ENCODE measurements at regions not wholly inside any gene's neighbourhood (a gene's known extent, or its start where the extent isn't known, plus 50 kb on each side); places are given as distances from the start of the nearest gene placed in this dataset.
"Not testable (repeated sequence)": the region's sequence is repeated elsewhere in the genome, so short reads cannot be mapped to it uniquely, and the experiment has no call there.

DNA sequence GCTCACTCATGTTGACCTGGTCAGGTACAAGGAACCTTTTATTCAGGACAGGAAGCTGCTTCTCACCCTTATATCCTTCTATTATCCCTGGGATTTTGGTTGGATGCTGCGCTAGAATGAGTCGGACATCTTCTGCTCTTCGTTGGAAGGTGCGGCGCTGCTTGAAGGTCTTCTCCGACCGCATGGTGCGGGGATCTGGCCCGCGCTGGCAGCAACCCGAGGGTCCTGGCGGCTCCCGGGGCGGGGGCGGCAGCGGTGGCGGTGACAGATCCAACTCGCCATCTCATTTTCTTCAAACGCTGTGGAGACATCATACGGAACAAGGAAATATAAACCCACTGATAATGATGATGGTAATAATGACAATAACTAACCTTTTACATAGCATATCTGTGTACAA lies 126.3 kb downstream of the ATXN7L3B start:
- H3K4me3 Mint-ChIP-seq (ENCODE audit: low read depth, unreplicated experiment), result no peak overlapping the region
- no peaks in the 10 kb centered on the region for H3K36me3 Mint-ChIP-seq (ENCODE audit: insufficient read depth, unreplicated experiment)
- intact Hi-C loops (cut with micrococcal nuclease; ENCODE audit: unreplicated experiment), result no loop called here
- TF ChIP-seq, protein P1, sequence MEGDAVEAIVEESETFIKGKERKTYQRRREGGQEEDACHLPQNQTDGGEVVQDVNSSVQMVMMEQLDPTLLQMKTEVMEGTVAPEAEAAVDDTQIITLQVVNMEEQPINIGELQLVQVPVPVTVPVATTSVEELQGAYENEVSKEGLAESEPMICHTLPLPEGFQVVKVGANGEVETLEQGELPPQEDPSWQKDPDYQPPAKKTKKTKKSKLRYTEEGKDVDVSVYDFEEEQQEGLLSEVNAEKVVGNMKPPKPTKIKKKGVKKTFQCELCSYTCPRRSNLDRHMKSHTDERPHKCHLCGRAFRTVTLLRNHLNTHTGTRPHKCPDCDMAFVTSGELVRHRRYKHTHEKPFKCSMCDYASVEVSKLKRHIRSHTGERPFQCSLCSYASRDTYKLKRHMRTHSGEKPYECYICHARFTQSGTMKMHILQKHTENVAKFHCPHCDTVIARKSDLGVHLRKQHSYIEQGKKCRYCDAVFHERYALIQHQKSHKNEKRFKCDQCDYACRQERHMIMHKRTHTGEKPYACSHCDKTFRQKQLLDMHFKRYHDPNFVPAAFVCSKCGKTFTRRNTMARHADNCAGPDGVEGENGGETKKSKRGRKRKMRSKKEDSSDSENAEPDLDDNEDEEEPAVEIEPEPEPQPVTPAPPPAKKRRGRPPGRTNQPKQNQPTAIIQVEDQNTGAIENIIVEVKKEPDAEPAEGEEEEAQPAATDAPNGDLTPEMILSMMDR (IDR thresholded peaks at IDR 0.05; ENCODE audit: unreplicated experiment), result no peak
- H3K9me3 Mint-ChIP-seq (ENCODE audit: low read depth, unreplicated experiment), result no peaks in the 10 kb centered on the region
- no TSS peak for BruUV-seq (replicated peaks)
- H3K27me3 Mint-ChIP-seq (ENCODE audit: unreplicated experiment), result no peaks in the 10 kb centered on the region
- H3K27ac Mint-ChIP-seq (ENCODE audit: unreplicated experiment), result no peak overlapping the region
- CTCF ChIA-PET, result no interaction called here
- no peak for DNase-seq
- H3K4me1 Mint-ChIP-seq (ENCODE audit: low read depth, unreplicated experiment), result no peaks in the 10 kb centered on the region

DNA sequence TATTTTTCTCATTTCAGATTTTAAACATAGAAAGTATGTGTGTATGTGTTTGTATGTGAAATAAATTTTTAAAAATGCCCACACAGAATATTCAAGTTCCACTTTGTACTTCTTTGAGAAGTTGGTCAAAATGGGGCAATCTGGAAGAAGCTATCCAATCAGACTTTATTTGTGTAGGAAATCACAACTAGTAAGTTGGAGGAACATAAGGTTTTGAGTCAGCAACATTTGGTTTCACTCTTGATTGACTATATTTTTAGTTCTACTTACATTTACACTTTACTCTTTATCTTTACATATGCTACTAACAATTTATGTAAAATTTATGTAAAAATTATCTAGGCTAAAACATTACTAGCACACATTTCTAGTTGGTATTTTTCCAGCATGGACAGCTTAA lies 128.1 kb downstream of the ATXN7L3B start:
- H3K4me3 Mint-ChIP-seq (ENCODE audit: low read depth, unreplicated experiment), result no peak overlapping the region
- no peaks in the 10 kb centered on the region for H3K9me3 Mint-ChIP-seq (ENCODE audit: low read depth, unreplicated experiment)
- no peaks in the 10 kb centered on the region for H3K27me3 Mint-ChIP-seq (ENCODE audit: unreplicated experiment)
- TF ChIP-seq, protein P1 (IDR thresholded peaks at IDR 0.05; ENCODE audit: unreplicated experiment), result no peak
- intact Hi-C loops (cut with micrococcal nuclease; ENCODE audit: unreplicated experiment), result no loop called here
- DNase-seq, result no peak
- CTCF ChIA-PET, result no interaction called here
- no TSS peak for BruUV-seq (replicated peaks)
- no peaks in the 10 kb centered on the region for H3K36me3 Mint-ChIP-seq (ENCODE audit: insufficient read depth, unreplicated experiment)
- H3K4me1 Mint-ChIP-seq (ENCODE audit: low read depth, unreplicated experiment), result no peaks in the 10 kb centered on the region
- no peak overlapping the region for H3K27ac Mint-ChIP-seq (ENCODE audit: unreplicated experiment)

- H3K36me3 Mint-ChIP-seq (ENCODE audit: insufficient read depth, unreplicated experiment), result no peaks in the 10 kb centered on the region
- H3K27me3 Mint-ChIP-seq (ENCODE audit: unreplicated experiment), result no peaks in the 10 kb centered on the region
- no peak overlapping the region for H3K4me3 Mint-ChIP-seq (ENCODE audit: low read depth, unreplicated experiment)
- H3K27ac Mint-ChIP-seq (ENCODE audit: unreplicated experiment), result no peak overlapping the region
- no peaks in the 10 kb centered on the region for H3K9me3 Mint-ChIP-seq (ENCODE audit: low read depth, unreplicated experiment)
- CTCF ChIA-PET, result no interaction called here
- no peaks in the 10 kb centered on the region for H3K4me1 Mint-ChIP-seq (ENCODE audit: low read depth, unreplicated experiment)
- no peak for DNase-seq
- BruUV-seq (replicated peaks), result no TSS peak
- TF ChIP-seq, protein P1 (IDR thresholded peaks at IDR 0.05; ENCODE audit: unreplicated experiment), result no peak
- intact Hi-C loops (cut with micrococcal nuclease; ENCODE audit: unreplicated experiment), result no loop called here
Measured at GRCh38 chr12:74671421-74671820, 133.8 kb downstream of the ATXN7L3B start.

DNA sequence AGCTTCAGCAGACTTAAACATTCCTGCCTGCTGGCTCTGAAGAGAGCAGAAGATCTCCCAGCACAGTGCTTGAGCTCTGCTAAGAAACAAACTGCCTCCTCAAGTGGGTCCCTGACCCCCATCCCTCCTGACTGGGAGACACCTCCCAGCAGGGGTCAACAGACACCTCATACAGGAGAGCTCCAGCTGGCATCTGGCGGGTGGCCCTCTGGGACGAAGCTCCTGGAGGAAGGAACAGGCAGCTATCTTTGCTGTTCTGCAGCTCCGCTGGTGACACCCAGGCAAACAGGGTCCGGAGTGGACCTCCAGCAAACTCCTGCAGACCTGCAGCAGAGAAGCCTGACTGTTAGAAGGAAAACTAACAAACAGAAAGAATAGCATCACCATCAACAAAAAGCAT lies 139.3 kb downstream of the ATXN7L3B start:
- H3K4me3 Mint-ChIP-seq (ENCODE audit: low read depth, unreplicated experiment); H3K27ac Mint-ChIP-seq (ENCODE audit: unreplicated experiment); H3K27me3 Mint-ChIP-seq (ENCODE audit: unreplicated experiment); DNase-seq; CTCF ChIA-PET; H3K9me3 Mint-ChIP-seq (ENCODE audit: low read depth, unreplicated experiment); H3K4me1 Mint-ChIP-seq (ENCODE audit: low read depth, unreplicated experiment); H3K36me3 Mint-ChIP-seq (ENCODE audit: insufficient read depth, unreplicated experiment); BruUV-seq (replicated peaks); intact Hi-C loops (cut with micrococcal nuclease; ENCODE audit: unreplicated experiment): not testable (repeated sequence)

DNA sequence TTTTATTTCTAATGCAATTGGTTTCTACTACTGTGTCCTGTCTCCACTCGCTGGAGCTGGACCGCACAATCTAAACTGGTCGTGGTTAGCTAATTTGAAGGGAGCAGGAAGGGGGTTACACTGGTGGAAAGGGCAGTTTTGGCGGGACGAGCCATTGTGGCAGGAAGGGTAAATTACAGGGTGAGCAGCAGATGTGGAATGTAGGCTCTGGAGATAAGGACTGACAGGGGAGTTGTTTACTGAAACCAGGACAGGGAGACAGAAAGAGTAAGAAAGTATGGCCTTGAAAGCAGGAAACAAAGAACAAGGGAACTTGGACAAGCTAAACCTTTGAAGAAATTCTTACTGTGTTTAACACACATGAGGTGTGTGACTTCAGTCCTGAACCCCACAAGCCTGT lies 147.8 kb downstream of the ATXN7L3B start:
- CTCF ChIA-PET, result no interaction called here
- Mint-ChIP-seq H3K4me3 (ENCODE audit: low read depth, unreplicated experiment) (no peak overlapping the region), H3K9me3 (ENCODE audit: low read depth, unreplicated experiment) (peaks cover 11% of the 10 kb centered on the region), H3K27me3 (ENCODE audit: unreplicated experiment) (no peaks in the 10 kb centered on the region), H3K36me3 (ENCODE audit: insufficient read depth, unreplicated experiment) (no peaks in the 10 kb centered on the region), H3K27ac (ENCODE audit: unreplicated experiment) (no peak overlapping the region), H3K4me1 (ENCODE audit: low read depth, unreplicated experiment) (peaks cover 10% of the 10 kb centered on the region)
- TF ChIP-seq, protein P1 (IDR thresholded peaks at IDR 0.05; ENCODE audit: unreplicated experiment), result no peak
- intact Hi-C loops (cut with micrococcal nuclease; ENCODE audit: unreplicated experiment), result no loop called here
- no TSS peak for BruUV-seq (replicated peaks)
- no peak for DNase-seq

Data from Calu3 (cell line).